RPMI7951 (cell line): ENCODE measurements at regions not wholly inside any gene's neighbourhood (a gene's known extent, or its start where the extent isn't known, plus 50 kb on each side); places are given as distances from the start of the nearest gene placed in this dataset.
"Not testable (repeated sequence)": the region's sequence is repeated elsewhere in the genome, so short reads cannot be mapped to it uniquely, and the experiment has no call there.

Experiments used
- DNase-seq: peaks from one replicate; pipeline ENCODE4 v3.0.0-alpha.2; 2012; ENCODE audit warnings: low read depth

DNA sequence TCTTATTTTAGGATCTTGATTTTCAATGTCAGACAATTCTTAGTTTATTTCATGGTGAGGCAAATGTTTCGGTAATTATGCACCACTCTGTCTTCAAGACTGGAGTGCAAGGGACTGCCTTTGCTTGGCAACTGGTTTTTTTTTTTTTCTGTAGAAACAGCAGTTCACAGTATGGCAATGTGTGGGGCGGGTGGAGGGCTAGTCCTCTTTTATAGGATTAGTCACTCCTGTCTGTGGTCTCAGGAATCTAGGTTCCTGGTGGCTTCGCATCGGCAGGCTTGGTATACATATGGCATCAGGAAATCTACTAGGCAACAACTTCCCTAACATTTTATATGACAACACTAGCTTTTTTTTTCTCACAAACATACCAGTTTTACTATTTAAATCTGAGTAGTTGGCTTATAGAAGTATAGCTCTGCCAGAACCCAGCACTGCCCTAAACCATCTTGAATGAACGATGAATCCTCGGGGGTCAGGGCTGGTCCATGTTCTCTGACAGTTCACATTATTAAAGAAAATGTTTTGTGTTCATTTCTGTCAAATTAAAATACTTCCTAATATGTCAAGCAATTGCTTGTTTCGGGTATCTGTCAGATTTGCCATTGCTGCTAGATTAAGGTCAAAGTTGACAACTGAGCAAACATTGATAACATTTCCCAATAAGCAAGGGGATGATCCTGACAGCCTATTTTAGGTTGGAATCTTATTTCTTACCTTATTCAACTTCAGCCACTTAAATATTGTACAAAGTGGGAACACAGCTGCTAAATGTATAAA lies 289.7 kb upstream of the VSTM2A start:
- DNase-seq = peak; percentile 95

DNA sequence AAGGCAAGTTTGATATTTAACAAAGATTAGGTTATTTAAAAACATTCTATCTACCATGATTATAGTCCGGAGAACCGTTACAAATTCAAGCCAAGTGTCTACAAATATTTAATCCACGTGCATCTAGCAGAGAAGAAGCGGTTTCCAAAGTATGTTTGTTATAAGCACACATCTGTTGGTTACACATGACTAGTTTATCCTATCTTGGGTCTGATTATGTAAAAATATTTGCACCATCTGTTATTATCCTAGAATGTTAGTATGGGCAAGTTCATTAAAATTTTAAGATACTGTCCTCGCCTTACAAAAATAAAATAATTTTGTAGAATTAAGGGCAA lies 289.2 kb upstream of the VSTM2A start:
- DNase-seq = peak; percentile 14

DNA sequence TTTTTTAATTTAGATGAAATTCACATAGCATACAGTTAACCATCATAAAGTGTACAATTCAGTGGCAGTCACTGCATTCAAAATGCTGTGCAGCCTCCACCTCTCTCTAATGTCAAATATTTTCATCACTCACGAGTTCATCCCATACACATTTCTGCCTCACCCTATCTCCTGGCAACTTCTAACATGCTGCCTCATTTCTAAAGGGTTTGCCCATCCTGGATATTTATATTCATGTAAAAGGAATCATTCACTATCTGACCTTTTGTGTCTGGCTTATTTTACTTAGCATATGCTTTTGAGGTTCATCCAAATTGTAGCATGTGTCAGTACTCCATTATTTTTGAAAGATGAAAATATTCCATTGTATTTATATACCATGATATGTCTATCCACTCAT lies 286.9 kb upstream of the VSTM2A start:
- DNase-seq = no peak

DNA sequence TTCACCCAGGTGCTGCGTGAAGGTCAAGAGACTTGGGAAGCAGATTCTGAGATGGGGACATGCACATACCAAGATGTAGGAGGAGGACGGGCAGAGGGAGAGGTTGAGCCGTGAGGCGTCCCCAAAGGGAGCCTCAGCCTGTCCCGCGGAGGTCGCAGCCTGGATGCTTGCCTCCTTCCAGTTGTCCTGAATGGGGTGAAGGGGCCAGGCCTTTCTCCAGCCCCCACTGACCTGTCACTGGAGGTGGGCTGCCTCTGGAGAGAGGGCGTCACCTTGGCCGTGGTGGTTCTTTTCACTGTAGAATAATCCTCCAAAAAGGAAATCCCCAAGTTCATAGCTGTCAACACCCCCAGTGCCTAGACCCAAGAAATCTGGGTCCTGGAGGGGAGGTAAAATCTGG lies 283.0 kb upstream of the VSTM2A start:
- no peak for DNase-seq

DNA sequence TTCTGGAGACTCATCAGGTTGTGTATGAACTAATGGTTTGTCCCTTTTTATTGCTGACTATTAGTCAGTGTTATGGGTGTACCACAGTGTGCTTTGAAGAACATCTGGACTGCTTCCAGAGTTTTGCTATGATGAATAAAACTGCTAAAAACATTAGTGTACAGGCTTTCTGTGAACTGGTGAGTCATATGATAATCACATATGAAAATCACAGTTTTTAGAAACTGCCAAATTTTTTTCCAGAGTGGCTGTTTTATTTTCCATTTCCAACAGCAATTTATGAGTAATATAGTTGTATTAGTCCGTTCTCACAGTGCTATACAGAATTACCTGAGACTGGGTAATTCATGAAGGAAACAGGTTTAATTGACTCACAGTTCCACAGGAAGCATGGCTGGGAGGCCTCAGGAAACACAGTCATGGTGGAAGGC lies 281.2 kb upstream of the VSTM2A start:
- DNase-seq = peak; percentile 98

DNA sequence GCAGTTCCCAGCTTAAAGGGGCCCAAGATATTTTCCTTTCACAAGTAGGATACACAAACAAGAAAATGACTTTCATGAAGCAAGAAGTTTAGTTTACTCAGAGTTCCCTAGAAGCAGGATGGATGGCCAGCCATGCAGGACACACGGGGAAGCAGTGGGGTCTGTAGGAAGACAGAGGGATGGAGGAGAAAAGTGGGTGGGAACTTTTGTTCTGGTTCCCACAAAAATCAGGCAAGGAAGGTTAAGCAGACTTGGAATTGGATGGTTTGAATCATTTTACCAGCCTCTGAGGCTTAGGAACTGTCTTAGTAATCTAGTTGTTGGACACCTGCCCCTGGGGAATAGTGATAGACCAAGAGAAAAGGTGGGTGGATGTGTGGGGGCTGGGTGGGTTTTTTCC lies 263.3 kb upstream of the VSTM2A start:
- no peak for DNase-seq

DNA sequence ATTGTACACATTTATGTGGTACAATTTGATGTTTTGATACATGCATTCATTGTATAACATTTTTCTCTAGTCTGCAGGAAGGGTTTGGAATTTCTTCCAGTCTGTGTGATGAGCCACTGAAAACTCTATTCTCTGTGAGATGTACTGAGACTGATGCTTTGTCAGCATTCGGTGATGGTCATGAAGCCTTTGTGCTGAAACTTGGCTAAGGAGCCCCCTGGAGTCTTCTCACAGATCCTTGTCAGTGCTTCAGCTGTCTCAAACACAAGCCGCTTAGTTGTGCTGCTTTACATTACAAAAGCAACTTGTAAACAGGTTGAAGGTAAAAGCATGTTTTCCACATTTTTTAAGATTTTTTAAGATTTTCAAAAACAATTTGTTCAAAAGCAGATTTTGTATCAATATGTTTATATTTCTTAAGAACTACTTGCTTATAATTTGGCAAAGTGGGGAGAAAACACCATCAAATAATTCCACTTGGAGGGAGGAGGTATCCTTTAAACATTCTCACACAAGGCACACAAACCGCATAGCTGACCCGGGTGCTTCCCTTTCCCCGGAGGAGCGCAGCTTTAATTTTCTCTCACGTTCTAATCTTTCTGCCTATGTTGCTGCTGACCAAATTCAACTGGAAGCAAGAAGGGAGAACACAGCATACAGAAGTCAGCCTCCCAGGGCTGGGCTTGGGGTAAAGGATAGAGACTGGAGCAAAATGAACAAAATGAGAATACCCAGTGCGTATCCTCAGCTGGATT lies 249.8 kb upstream of the VSTM2A start:
- DNase-seq = peak; percentile 18

DNA sequence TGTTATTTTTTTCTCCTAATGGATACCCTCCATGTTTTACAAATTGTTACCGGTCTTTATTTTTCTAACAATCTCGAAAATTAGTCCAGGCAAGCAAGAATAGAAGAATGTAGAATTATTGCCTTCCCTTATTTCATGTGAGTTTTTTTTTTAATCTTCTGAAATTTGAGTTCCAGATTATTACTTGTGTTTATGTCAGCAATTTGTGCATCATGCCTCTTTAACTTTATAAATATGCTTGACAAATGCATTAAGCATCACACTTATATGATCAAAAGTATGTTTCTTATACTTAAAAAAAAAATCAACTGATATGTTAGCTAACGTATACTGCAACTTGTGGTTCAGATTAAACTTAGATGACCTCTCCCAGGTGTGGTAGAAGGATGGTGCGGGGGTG lies 242.7 kb upstream of the VSTM2A start:
- DNase-seq = no peak

DNA sequence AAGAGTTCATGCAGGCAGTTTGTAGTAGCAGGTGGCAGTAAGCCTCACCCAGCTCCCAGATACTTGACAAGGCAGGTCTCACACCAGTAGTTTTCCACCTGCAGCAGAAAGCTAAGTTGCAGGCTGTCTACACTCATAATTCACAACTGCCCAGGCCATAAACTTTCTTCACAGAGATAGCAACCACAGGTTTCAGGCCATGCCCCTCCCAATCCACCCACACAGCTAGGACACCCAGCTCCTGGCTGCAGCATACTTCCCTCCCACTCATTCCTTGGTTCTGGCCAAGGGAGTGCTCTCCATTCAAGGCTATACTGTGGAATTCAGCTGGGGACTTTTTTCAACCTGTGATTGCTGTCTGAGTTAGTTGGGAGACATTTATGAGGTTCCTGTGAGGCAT lies 226.2 kb upstream of the VSTM2A start:
- not testable (repeated sequence) for DNase-seq

DNA sequence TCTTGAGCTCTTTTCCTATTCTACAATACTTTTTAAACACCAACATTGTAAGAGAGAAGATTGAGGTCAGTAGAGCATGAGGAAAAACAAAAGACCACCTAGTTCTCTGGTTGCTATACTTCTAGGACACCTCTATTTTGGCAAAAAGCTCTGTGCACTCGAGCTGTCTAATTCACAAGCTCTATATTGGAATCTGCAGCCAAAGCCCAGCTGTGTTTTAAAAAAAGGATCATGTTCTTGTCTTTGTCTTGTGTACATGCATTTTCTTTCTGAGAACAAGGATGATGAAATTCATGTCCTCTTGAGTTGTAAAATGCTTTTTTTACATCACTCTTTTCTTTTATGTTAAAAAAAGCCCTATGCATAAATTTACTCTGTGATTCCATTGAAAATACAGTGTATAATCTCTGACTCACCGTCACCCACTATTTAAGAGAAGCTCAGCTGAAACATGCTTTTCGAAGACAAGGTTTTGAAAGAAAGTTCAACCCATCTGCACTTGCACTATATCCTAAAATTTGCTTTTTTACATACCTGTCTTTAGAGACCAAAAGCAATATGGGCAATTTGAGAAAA lies 215.5 kb upstream of the VSTM2A start:
- no peak for DNase-seq

DNA sequence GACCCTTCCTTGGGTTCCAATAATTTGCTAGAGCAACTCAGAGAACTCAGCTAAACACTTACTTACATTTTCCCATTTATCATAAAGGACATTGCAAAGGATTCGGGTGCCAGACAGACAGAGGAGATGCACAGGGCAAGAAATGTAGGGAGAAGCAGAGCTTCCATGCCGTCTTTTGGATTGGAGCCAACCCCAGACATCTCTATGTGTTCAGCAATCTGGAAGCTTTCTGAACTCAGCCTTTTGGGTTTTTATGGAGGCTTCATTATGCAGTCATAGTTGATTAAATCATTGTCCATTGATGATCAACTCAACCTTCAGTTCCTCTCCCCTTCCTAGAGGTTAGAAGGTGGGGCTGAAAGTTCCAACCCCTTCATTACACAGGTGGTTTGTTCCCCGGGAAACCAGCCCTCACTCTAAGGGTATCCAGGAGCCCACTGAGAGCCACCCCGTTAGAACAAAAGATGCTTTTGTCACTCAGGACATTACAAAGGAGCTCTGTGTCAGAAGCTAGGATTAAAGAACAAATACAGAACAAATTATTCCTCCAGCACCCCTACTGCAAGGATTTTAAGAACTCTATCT lies 211.9 kb upstream of the VSTM2A start:
- DNase-seq = no peak

DNA sequence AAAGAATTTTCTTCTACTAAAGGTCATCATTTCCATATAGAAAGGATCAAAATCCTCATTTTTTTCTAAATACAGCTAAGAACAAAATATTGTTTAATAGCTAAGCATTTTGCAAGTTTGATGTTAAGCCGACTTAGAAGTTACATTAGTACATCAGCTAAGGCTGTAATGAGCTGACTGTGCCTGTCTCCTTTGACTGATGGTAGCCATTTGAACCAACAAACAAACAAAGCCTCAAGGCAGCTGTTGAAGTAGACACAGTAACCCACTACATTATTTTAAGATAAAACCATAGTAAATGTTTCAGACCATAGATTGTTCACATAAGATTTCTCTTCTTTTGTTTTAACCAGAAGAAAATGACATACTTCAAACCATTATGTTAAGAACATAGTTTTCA lies 210.9 kb upstream of the VSTM2A start:
- no peak for DNase-seq

DNA sequence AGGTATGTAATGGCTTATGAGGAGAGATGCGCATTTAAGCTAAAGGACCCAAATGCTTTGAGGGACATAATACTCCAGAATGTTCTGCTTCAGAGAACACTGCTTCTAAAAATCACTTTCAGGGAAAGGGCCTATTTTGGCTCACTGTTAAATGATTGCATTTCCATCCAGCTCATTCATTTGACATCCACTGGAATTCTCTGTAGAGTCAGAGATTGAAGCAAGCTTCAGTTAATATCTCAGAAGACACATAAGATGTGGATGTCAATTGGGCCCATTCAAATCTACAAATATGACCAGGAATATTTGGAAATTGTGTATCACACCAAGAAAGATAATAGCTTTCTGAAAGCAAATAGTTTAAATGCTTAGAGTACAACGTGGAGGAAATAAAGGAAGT lies 209.9 kb upstream of the VSTM2A start:
- DNase-seq = no peak

DNA sequence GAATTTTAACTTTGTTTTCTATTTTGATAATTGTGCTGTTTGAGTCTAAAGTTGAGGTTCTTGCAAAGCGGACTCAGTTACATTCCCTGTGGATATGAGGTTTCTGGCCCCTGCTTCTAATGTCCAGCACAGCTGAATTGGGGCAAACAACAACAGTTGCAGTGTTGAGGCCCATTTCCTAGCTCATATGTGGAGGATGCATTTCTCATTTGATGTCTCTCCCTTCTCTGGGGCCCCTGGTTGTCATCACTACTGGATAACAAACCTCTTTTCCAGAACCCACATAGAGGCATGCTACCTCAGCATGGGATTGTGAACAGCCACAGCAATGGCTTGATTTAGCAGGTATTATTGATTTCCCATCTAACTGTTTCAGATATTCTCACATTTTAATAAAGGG lies 208.2 kb upstream of the VSTM2A start:
- DNase-seq = peak; percentile 66

DNA sequence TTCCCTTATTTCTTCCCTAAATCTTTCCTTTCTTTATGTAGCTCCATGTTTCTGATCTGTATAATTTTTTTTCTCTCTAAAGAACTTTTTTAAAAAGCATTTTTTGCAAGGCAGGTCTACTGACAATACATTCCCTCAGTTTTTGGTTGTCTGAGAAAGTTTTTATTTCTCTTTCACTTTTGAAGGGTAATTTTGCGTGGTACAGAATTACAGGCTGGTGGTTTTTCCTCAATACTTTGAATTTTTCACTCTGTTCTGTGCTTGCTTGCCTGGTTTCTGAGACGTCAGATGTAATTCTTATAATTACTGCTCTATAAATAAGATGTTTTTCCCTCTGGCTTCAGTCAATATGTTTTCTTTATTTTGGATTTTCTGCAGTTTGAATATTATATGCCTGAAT lies 205.4 kb upstream of the VSTM2A start:
- DNase-seq = peak; percentile 61

DNA sequence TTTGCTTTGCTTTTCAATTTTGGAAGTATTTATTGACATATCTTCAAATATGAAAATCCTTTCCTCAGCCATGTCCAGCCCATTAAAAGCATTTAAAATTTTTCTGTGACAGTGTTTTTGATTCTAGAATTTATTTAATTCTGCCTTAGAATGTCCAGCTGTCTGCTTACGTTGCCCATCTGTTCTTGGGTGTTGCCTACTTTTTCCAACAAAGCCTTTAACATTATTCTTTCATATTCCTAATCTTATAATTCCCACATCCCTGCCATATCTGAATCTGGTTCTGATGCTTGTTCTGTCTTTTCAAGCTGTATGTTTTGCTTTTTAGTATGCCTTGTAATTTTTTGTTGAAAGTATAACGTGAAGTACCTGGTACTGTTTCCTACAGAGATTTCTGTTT lies 204.7 kb upstream of the VSTM2A start:
- DNase-seq = no peak

DNA sequence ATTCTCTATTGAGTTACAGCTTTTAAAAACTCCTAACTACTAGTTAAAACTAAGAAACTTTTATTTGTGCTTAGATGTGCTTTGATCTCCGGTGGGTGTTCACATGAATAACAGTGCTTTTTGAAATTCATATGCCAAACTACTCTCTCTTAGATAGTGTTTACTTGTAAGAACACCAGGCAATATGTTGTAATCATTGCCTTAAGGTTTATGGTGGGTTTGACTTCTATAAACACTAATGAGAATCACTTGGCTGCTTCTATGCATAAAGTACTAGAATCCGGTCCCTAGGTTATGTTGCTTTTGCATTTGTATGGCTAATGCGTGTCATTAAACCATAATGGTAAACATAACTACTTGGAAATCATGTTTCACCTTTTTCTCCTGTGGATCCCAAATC lies 203.9 kb upstream of the VSTM2A start:
- peak; percentile 62 for DNase-seq

DNA sequence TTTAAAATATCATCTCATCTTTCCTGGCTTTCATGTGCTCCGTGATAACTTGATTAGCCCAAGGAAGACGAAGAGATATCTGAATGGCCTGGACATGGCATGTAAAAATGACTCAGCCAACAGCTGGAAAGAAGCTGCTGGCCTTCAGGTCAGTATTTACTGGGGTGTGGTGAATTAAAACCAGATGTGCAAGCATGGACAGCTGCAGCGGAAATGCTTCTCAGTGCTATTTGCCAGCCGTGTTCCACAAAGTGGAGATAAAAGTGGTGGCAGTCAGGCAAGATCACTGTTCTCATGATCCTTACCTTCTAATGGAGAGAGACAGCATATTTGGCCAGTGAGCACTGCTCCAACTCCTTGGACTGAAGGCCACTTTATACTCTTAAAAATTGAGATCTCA lies 203.1 kb upstream of the VSTM2A start:
- DNase-seq = peak; percentile 99

DNA sequence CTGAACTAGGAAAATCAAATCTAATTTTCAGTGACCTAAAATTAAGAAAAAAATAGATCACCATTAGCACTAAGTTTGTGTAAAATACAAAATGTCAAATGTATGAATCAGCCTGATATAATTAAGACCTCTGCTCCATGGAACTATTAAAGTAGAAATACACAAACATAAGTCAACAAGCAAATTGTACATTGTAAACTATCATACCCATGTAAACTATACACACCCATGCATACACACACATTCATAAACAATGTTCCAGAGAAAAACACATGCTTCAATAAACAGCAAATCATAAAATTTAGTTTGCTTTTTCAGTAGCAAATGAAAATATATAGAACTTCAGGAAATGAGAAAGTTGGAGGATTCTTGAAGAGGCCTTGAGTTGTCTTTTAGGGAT lies 199.7 kb upstream of the VSTM2A start:
- DNase-seq = no peak

DNA sequence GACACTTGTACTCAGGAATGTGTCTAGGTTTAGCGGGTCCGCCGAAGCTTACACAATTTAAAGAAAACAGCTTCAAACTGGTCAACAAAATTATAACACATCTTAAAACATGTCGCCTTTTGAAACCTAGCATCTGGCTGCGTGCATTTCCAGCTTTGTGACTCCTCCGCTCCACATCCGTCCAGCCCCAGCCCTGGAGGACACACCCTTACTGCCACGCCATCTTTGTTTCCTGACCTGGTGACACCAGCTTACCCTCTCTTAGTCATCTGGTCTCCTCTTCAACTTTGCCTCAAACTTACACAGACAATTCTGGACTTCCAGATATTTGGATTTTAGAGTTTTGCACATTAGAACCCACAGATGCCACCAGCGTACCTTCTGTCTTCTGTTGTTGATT lies 198.7 kb upstream of the VSTM2A start:
- DNase-seq = peak; percentile 81

DNA sequence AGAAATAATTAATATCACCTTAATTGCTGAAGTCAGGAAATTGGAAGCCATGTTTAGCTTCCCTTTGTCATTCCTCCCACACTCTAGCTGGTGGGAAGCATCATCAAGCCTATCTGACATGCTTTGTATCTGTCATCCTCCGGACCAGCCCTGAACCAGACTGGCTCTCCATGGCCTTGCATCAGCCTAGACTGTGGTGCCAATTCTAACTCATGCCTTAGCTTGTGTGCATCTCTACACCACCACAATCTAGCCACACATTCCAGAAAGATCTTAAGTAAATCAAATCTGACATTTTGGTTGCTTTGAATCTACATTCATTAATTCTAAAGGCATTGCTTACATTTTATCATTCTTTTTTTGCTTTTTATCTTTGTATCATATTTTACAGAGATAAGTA lies 196.4 kb upstream of the VSTM2A start:
- DNase-seq = peak; percentile 66

DNA sequence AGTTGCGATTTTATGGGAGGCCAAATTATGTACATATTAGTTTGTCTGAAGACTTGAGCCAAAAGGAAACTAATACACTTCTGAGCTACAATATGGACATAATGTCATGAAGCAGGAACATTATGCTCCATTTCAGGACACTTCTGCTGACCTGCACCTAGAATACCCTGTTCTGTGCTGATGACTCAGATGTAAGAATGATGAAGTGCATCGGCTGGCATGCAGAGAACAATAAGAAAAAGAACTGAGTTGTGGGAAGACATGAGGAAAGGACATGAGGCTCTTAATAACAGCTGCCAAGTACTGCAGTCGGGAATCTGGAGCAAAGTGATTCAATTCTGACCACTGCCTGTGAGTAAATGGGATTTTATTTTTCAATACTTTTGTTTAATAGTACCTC lies 192.9 kb upstream of the VSTM2A start:
- DNase-seq = peak; percentile 90

DNA sequence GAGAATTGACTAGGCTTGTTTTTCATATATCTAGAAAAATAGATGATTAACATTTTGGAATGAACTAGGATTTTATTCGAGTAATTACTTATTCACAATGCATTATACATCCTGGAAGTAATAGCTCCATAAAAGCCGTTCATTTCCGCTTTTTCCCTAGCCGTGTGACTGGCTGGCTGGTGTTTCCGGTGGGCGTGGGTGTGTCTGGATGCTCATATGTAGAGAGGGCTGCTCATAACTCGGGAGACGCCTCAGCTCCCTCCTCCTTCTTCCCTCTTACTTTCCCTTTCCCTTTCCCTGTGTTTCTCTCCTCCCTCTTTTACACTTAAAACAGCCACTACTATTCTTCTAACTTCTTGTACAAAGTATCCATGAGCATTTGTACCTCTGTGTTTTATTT lies 187.7 kb upstream of the VSTM2A start:
- DNase-seq = peak; percentile 94
